ENCODE measurements at regions not wholly inside any gene's neighbourhood (a gene's known extent, or its start where the extent isn't known, plus 50 kb on each side); places are given as distances from the start of the nearest gene placed in this dataset.

- Histone ChIP-seq H3K9me3 (ENCODE audit: low read depth, low read length) (no peaks in the 10 kb centered on the region), H4K20me1 (ENCODE audit: insufficient read depth, low read length) (no peaks in the 10 kb centered on the region), H3K4me1 (ENCODE audit: insufficient read depth, low read length) (no peaks in the 10 kb centered on the region), H2AFZ (ENCODE audit: low read length) (no peak overlapping the region), H3K27ac (ENCODE audit: low read depth, low read length) (no peak overlapping the region), H3K27me3 (ENCODE audit: insufficient read depth, low read length) (peaks cover 31% of the 10 kb centered on the region), H3K36me3 (ENCODE audit: insufficient read depth, low read length) (no peaks in the 10 kb centered on the region), H3K79me2 (ENCODE audit: insufficient read depth, low read length) (no peaks in the 10 kb centered on the region), H3K4me3 (ENCODE audit: insufficient read depth, low read length) (no peak overlapping the region), H3K4me2 (ENCODE audit: insufficient read depth, low read length) (no peak overlapping the region)
- no peak for TF ChIP-seq CTCF (IDR thresholded peaks at IDR 0.05; ENCODE audit: extremely low read depth, low read depth, low read length)
- no peak for DNase-seq (ENCODE audit: insufficient read length, low spot score, missing footprints)
Measured at GRCh38 chr14:75373616-75374015, 54.2 kb upstream of the JDP2 start.

GRCh38 chr14:75374911-75375310 lies 52.9 kb upstream of the JDP2 start:
- Histone ChIP-seq H2AFZ (ENCODE audit: low read length) (no peak overlapping the region), H3K4me3 (ENCODE audit: insufficient read depth, low read length) (no peak overlapping the region), H4K20me1 (ENCODE audit: insufficient read depth, low read length) (no peaks in the 10 kb centered on the region), H3K36me3 (ENCODE audit: insufficient read depth, low read length) (no peaks in the 10 kb centered on the region), H3K79me2 (ENCODE audit: insufficient read depth, low read length) (no peaks in the 10 kb centered on the region), H3K27me3 (ENCODE audit: insufficient read depth, low read length) (peaks cover 29% of the 10 kb centered on the region), H3K4me1 (ENCODE audit: insufficient read depth, low read length) (no peaks in the 10 kb centered on the region), H3K9me3 (ENCODE audit: low read depth, low read length) (no peaks in the 10 kb centered on the region), H3K27ac (ENCODE audit: low read depth, low read length) (no peak overlapping the region), H3K4me2 (ENCODE audit: insufficient read depth, low read length) (no peak overlapping the region)
- no peak for DNase-seq (ENCODE audit: insufficient read length, low spot score, missing footprints)
- no peak for TF ChIP-seq CTCF (IDR thresholded peaks at IDR 0.05; ENCODE audit: extremely low read depth, low read depth, low read length)

- no peaks in the 10 kb centered on the region for H3K36me3 ChIP-seq (ENCODE audit: insufficient read depth, low read length)
- no peak overlapping the region for H3K4me2 ChIP-seq (ENCODE audit: insufficient read depth, low read length)
- H3K27ac ChIP-seq (ENCODE audit: low read depth, low read length), result no peak overlapping the region
- no peaks in the 10 kb centered on the region for H4K20me1 ChIP-seq (ENCODE audit: insufficient read depth, low read length)
- no peak for TF ChIP-seq CTCF (IDR thresholded peaks at IDR 0.05; ENCODE audit: extremely low read depth, low read depth, low read length)
- no peak for DNase-seq (ENCODE audit: insufficient read length, low spot score, missing footprints)
- H3K4me1 ChIP-seq (ENCODE audit: insufficient read depth, low read length), result no peaks in the 10 kb centered on the region
- no peak overlapping the region for H2AFZ ChIP-seq (ENCODE audit: low read length)
- H3K27me3 ChIP-seq (ENCODE audit: insufficient read depth, low read length), result peaks cover 22% of the 10 kb centered on the region
- H3K79me2 ChIP-seq (ENCODE audit: insufficient read depth, low read length), result no peaks in the 10 kb centered on the region
- no peak overlapping the region for H3K4me3 ChIP-seq (ENCODE audit: insufficient read depth, low read length)
- no peaks in the 10 kb centered on the region for H3K9me3 ChIP-seq (ENCODE audit: low read depth, low read length)
Measured at GRCh38 chr14:75375983-75376382, 51.8 kb upstream of the JDP2 start.
